WERI-Rb-1 (cell line): ENCODE measurements at regions not wholly inside any gene's neighbourhood (a gene's known extent, or its start where the extent isn't known, plus 50 kb on each side); places are given as distances from the start of the nearest gene placed in this dataset.

Experiments used
- DNase-seq: peaks from one replicate; pipeline ENCODE4 v3.0.0-alpha.2; 2020
- H3K27ac ChIP-seq: fragments of 250-450 bp; sonication (Bioruptor Pico); 2 replicates; pipeline ENCODE4 v1.5.1; 2020; ENCODE audit warnings: mild to moderate bottlenecking, moderate library complexity
- H3K27me3 ChIP-seq: fragments of 250-450 bp; sonication (Bioruptor Pico); 2 replicates; pipeline ENCODE4 v1.5.1; 2021; ENCODE audit warnings: mild to moderate bottlenecking, low read depth, moderate library complexity; ENCODE audit not compliant: insufficient read depth, severe bottlenecking
- H3K36me3 ChIP-seq: fragments of 250-450 bp; sonication (Bioruptor Pico); 2 replicates; pipeline ENCODE4 v1.5.1; 2020; ENCODE audit warnings: mild to moderate bottlenecking, moderate library complexity
- H3K4me3 ChIP-seq: 2 replicates; pipeline ENCODE4 v1.5.1; 2011; ENCODE audit warnings: low read depth, mild to moderate bottlenecking, control low read depth, low read length
- H3K9me3 ChIP-seq: fragments of 250-450 bp; sonication (Bioruptor Pico); 2 replicates; pipeline ENCODE4 v1.5.1; 2021; ENCODE audit warnings: mild to moderate bottlenecking, moderate library complexity; ENCODE audit not compliant: severe bottlenecking
- CTCF ChIP-seq: IDR thresholded peaks from 2 replicates; pipeline ENCODE4 v1.5.1; 2011; ENCODE audit warnings: low read depth, mild to moderate bottlenecking, control low read depth, inconsistent platforms, low read length

- no peak overlapping the region for H3K27ac ChIP-seq
- H3K9me3 ChIP-seq = peaks cover 6% of the 10 kb centered on the region
- TF ChIP-seq CTCF = no peak
- H3K36me3 ChIP-seq = no peaks in the 10 kb centered on the region
- no peaks in the 10 kb centered on the region for H3K27me3 ChIP-seq
- H3K4me3 ChIP-seq = no peak overlapping the region
- no peak for DNase-seq
Observed at GRCh38 chr22:48566741-48567140, 1260.9 kb downstream of the BRD1 start.

- TF ChIP-seq CTCF = no peak
- Histone ChIP-seq H3K9me3 (peaks cover 6% of the 10 kb centered on the region), H3K27ac (no peak overlapping the region), H3K27me3 (no peaks in the 10 kb centered on the region), H3K4me3 (no peak overlapping the region), H3K36me3 (no peaks in the 10 kb centered on the region)
- no peak for DNase-seq
Observed at GRCh38 chr22:48565901-48566501, 1261.7 kb downstream of the BRD1 start.

GRCh38 chr22:48564995-48565394 lies 1262.7 kb downstream of the BRD1 start:
- Histone ChIP-seq H3K27ac (no peak overlapping the region), H3K4me3 (no peak overlapping the region), H3K9me3 (no peaks in the 10 kb centered on the region), H3K27me3 (no peaks in the 10 kb centered on the region), H3K36me3 (no peaks in the 10 kb centered on the region)
- DNase-seq = no peak
- TF ChIP-seq CTCF = no peak

- Histone ChIP-seq H3K4me3 (no peak overlapping the region), H3K9me3 (no peaks in the 10 kb centered on the region), H3K27ac (no peak overlapping the region), H3K27me3 (no peaks in the 10 kb centered on the region), H3K36me3 (no peaks in the 10 kb centered on the region)
- no peak for DNase-seq
- TF ChIP-seq CTCF = no peak
Observed at GRCh38 chr22:48563966-48564330, 1263.7 kb downstream of the BRD1 start.

- Histone ChIP-seq H3K27ac (no peak overlapping the region), H3K4me3 (no peak overlapping the region), H3K36me3 (no peaks in the 10 kb centered on the region), H3K27me3 (no peaks in the 10 kb centered on the region), H3K9me3 (no peaks in the 10 kb centered on the region)
- no peak for TF ChIP-seq CTCF
- no peak for DNase-seq
Observed at GRCh38 chr22:48563118-48563965, 1264.3 kb downstream of the BRD1 start.
